ENCODE measurements at regions not wholly inside any gene's neighbourhood (a gene's known extent, or its start where the extent isn't known, plus 50 kb on each side); places are given as distances from the start of the nearest gene placed in this dataset.
"Not testable (repeated sequence)": the region's sequence is repeated elsewhere in the genome, so short reads cannot be mapped to it uniquely, and the experiment has no call there.

- DNase-seq, result no peak
Measured at GRCh38 chr6:168169624-168170023, 90.6 kb upstream of the FRMD1 start.

- DNase-seq, result not testable (repeated sequence)
Measured at GRCh38 chr6:168168936-168169335, 89.9 kb upstream of the FRMD1 start.

- DNase-seq, result not testable (repeated sequence)
Measured at GRCh38 chr6:168168330-168168729, 89.3 kb upstream of the FRMD1 start.

GRCh38 chr6:168167431-168168315, 88.7 kb upstream of the FRMD1 start:
- DNase-seq, result no peak

- DNase-seq, result no peak
Measured at GRCh38 chr6:168166627-168167026, 87.6 kb upstream of the FRMD1 start.

GRCh38 chr6:168165891-168166290, 86.9 kb upstream of the FRMD1 start:
- DNase-seq, result no peak

- no peak for DNase-seq
Measured at GRCh38 chr6:168165373-168165772, 86.4 kb upstream of the FRMD1 start.

- no peak for DNase-seq
Measured at GRCh38 chr6:168164462-168165061, 85.5 kb upstream of the FRMD1 start.

- no peak for DNase-seq
Measured at GRCh38 chr6:168163096-168163731, 84.2 kb upstream of the FRMD1 start.

GRCh38 chr6:168162366-168162765, 83.4 kb upstream of the FRMD1 start:
- no peak for DNase-seq

GRCh38 chr6:168161371-168161750, 82.3 kb upstream of the FRMD1 start:
- DNase-seq, result no peak

- DNase-seq, result no peak
Measured at GRCh38 chr6:168160506-168161370, 81.7 kb upstream of the FRMD1 start.

GRCh38 chr6:168159506-168159905, 80.5 kb upstream of the FRMD1 start:
- no peak for DNase-seq

- no peak for DNase-seq
Measured at GRCh38 chr6:168158980-168159349, 80.0 kb upstream of the FRMD1 start.

- no peak for DNase-seq
Measured at GRCh38 chr6:168158213-168158979, 79.4 kb upstream of the FRMD1 start.

GRCh38 chr6:168157272-168158212, 78.5 kb upstream of the FRMD1 start:
- no peak for DNase-seq

- DNase-seq, result no peak
Measured at GRCh38 chr6:168156742-168157265, 77.8 kb upstream of the FRMD1 start.

GRCh38 chr6:168155821-168156741, 77.1 kb upstream of the FRMD1 start:
- no peak for DNase-seq

- DNase-seq, result no peak
Measured at GRCh38 chr6:168155193-168155592, 76.2 kb upstream of the FRMD1 start.
